ENCODE measurements at regions not wholly inside any gene's neighbourhood (a gene's known extent, or its start where the extent isn't known, plus 50 kb on each side); places are given as distances from the start of the nearest gene placed in this dataset.

- no peak for DNase-seq (ENCODE audit: low spot score)
Measured at GRCh38 chr18:10387399-10387798, 67.0 kb upstream of the APCDD1 start.

GRCh38 chr18:10388373-10388772, 66.1 kb upstream of the APCDD1 start:
- DNase-seq (ENCODE audit: low spot score), result no peak

GRCh38 chr18:10391506-10391905, 62.9 kb upstream of the APCDD1 start:
- no peak for DNase-seq (ENCODE audit: low spot score)

GRCh38 chr18:10397004-10397403, 57.4 kb upstream of the APCDD1 start:
- no peak for DNase-seq (ENCODE audit: low spot score)

GRCh38 chr18:10398571-10398970, 55.9 kb upstream of the APCDD1 start:
- no peak for DNase-seq (ENCODE audit: low spot score)

- no peak for DNase-seq (ENCODE audit: low spot score)
Measured at GRCh38 chr18:10399465-10399864, 55.0 kb upstream of the APCDD1 start.

GRCh38 chr18:10400534-10401307, 53.7 kb upstream of the APCDD1 start:
- no peak for DNase-seq (ENCODE audit: low spot score)

GRCh38 chr18:10401521-10401920, 52.9 kb upstream of the APCDD1 start:
- DNase-seq (ENCODE audit: low spot score), result no peak

GRCh38 chr18:10401930-10402329, 52.5 kb upstream of the APCDD1 start:
- DNase-seq (ENCODE audit: low spot score), result no peak

- DNase-seq (ENCODE audit: low spot score), result no peak
Measured at GRCh38 chr18:10402871-10403559, 51.4 kb upstream of the APCDD1 start.

- DNase-seq (ENCODE audit: low spot score), result no peak
Measured at GRCh38 chr18:10403708-10404107, 50.7 kb upstream of the APCDD1 start.

GRCh38 chr18:10404168-10404567, 50.3 kb upstream of the APCDD1 start:
- no peak for DNase-seq (ENCODE audit: low spot score)
